ENCODE measurements at regions not wholly inside any gene's neighbourhood (a gene's known extent, or its start where the extent isn't known, plus 50 kb on each side); places are given as distances from the start of the nearest gene placed in this dataset.
"Not testable (repeated sequence)": the region's sequence is repeated elsewhere in the genome, so short reads cannot be mapped to it uniquely, and the experiment has no call there.

DNA sequence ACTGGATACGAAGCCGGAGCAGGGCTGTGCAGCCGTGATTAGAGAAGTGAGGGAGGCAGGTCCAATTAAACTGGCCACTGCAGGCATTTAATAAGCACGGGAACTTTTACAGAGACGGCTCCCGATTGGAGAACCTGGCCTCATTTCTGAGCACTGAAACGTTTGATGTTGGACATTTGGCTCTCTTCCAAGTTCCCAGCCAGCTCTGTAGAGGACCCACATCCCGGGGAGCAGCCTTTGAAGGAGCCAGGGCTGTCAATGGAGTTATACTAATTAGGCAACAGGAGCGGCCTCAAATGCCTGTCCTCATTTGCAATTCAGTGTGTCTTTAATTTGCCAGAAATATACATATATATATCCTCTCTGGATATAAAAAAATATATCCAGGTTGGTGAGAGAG is 499.4 kb upstream of the C16orf82 start:
- DNase-seq (ENCODE audit: low spot score in 2 of 2) = no peak
- H3K36me3 ChIP-seq (replicated peaks) = no peaks in the 10 kb centered on the region
- H3K27me3 ChIP-seq (ENCODE audit: low read depth) = no peaks in the 10 kb centered on the region
- no peaks in the 10 kb centered on the region for H3K9me3 ChIP-seq
- in situ Hi-C loops (cut with MboI; ENCODE audit: low sequenced_read_pairs) = no loop called here
- no peak overlapping the region for H3K4me3 ChIP-seq
- H3K4me1 ChIP-seq = no peaks in the 10 kb centered on the region

DNA sequence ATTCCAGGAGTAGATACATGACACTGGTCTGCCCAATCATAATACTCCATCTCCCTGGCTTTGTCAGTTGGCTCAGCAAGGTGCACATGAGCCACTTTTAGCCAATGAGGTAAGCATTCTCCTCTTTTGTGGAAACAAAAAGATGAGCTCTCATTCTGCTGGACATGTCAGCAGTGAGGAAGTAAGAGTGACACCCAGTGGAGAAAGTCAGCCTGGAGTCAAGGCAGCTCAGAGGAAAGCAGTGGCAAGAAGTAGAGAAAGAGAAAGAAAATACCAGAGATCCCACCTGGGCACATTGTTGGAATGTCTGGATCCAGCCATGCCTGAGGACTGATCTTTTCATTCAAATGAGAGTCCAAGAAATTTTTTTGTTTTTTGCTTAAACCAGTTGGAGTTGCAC is 496.9 kb upstream of the C16orf82 start:
- no peak overlapping the region for H3K4me3 ChIP-seq
- H3K36me3 ChIP-seq (replicated peaks) = no peaks in the 10 kb centered on the region
- H3K4me1 ChIP-seq = no peaks in the 10 kb centered on the region
- in situ Hi-C loops (cut with MboI; ENCODE audit: low sequenced_read_pairs) = no loop called here
- no peak for DNase-seq (ENCODE audit: low spot score in 2 of 2)
- no peaks in the 10 kb centered on the region for H3K27me3 ChIP-seq (ENCODE audit: low read depth)
- no peaks in the 10 kb centered on the region for H3K9me3 ChIP-seq

DNA sequence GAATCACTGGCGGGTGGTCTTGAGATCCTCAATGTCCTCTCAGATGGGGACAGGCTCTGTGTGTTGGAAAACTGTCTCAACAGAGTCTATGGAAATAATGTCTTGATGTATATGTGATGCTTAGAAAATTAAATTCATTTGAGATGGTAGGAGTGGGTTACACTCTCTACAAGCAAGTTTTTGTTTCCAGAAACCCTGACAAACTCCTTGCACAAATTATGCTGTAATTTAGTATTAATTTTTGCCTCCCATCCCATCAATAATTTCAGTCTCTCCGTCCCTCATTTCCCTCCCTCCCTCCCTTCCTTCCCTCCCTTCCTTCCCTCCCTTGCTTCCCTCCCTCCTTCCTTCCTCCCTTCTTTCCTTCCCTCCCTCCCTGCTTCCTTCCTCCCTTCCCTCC is 488.0 kb upstream of the C16orf82 start:
- no peak for DNase-seq (ENCODE audit: low spot score in 2 of 2)
- no peaks in the 10 kb centered on the region for H3K36me3 ChIP-seq (replicated peaks)
- H3K27me3 ChIP-seq (ENCODE audit: low read depth) = no peaks in the 10 kb centered on the region
- H3K9me3 ChIP-seq = no peaks in the 10 kb centered on the region
- H3K4me1 ChIP-seq = no peaks in the 10 kb centered on the region
- no peak overlapping the region for H3K4me3 ChIP-seq
- in situ Hi-C loops (cut with MboI; ENCODE audit: low sequenced_read_pairs) = no loop called here

DNA sequence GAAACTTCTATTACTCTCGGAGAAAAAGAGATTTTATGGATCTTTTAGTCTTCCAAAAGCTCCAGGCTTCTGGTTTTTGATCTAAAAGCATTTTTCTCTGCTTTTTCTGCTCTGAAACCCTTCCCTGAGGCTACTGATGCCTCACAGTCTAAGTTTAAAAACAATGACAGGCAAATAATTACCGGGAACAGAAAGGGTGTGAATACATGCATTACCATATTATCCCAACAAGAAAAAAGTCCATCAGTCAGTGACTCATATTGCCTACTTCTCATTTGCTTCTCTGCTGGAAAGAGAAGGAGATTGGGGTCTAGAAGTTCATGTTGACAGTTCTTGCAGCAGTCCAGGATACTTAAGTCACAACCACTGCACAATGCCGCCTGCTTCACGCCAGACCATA is 482.9 kb upstream of the C16orf82 start:
- Histone ChIP-seq H3K27me3 (ENCODE audit: low read depth) (no peaks in the 10 kb centered on the region), H3K4me3 (no peak overlapping the region), H3K36me3 (replicated peaks) (no peaks in the 10 kb centered on the region), H3K4me1 (no peaks in the 10 kb centered on the region), H3K9me3 (no peaks in the 10 kb centered on the region)
- no peak for DNase-seq (ENCODE audit: low spot score in 2 of 2)
- in situ Hi-C loops (cut with MboI; ENCODE audit: low sequenced_read_pairs) = no loop called here

DNA sequence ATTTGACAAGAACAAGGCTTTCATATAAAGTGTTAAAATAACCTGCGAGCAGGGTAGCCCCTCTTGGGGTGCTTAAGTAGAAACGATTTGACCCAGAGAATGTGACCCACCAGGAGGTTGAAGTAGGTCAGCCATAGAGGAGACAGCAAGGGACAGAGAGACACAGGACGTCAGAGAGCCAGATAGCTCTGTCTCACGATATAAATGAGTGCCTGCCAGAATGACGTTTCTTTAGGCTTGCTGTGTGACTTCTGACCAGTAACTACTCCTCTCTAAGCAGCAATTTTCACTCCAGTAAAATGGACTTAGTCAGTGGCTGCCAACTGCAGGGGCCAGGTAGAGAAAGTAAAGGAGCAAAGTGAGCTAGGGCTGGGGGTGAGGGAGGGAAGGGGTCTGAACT is 473.0 kb upstream of the C16orf82 start:
- H3K36me3 ChIP-seq (replicated peaks) = no peaks in the 10 kb centered on the region
- H3K4me1 ChIP-seq = no peaks in the 10 kb centered on the region
- DNase-seq (ENCODE audit: low spot score in 2 of 2) = no peak
- H3K4me3 ChIP-seq = no peak overlapping the region
- in situ Hi-C loops (cut with MboI; ENCODE audit: low sequenced_read_pairs) = no loop called here
- H3K27me3 ChIP-seq (ENCODE audit: low read depth) = no peaks in the 10 kb centered on the region
- no peaks in the 10 kb centered on the region for H3K9me3 ChIP-seq

DNA sequence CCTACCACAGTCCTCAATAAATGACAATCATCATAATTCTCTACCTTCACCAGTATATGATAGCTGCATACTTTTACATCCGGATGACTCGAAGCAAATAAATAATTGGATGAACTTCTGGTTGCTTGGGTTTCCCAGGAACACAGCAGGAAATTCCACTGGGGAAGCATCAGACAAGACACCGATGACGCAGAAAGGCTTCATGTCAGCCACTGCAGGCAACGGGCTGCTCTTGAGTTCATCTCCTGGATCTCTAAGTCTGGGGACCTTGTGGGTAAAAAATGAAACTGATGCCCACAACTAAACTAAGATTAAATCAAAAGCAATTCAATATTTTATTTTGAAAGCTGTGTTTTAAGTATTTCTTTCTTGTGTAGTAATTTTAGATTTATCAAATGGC is 472.1 kb upstream of the C16orf82 start:
- Histone ChIP-seq H3K9me3 (no peaks in the 10 kb centered on the region), H3K36me3 (replicated peaks) (no peaks in the 10 kb centered on the region), H3K27me3 (ENCODE audit: low read depth) (no peaks in the 10 kb centered on the region), H3K4me3 (no peak overlapping the region), H3K4me1 (no peaks in the 10 kb centered on the region)
- in situ Hi-C loops (cut with MboI; ENCODE audit: low sequenced_read_pairs) = no loop called here
- no peak for DNase-seq (ENCODE audit: low spot score in 2 of 2)

DNA sequence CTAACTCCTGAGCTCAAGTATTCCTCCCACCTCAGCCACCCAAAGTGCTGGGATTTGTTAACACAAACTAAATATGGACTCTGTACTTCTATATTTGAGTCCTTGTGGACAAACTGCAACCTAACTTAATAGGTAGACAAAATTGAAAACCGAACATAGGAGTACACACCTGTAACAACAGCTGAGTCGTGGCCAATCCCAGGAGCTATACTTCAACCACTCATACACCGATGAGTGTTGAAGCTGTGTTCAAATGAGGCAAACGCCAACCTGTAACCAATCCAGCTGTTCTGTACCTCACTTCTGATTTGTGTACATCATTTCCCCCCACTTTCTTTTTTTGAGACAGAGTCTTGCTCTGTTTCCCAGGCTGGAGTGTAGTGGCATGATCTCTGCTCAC is 471.5 kb upstream of the C16orf82 start:
- Histone ChIP-seq H3K4me1 (no peaks in the 10 kb centered on the region), H3K27me3 (ENCODE audit: low read depth) (no peaks in the 10 kb centered on the region), H3K4me3 (no peak overlapping the region), H3K9me3 (no peaks in the 10 kb centered on the region), H3K36me3 (replicated peaks) (no peaks in the 10 kb centered on the region)
- DNase-seq (ENCODE audit: low spot score in 2 of 2) = no peak
- in situ Hi-C loops (cut with MboI; ENCODE audit: low sequenced_read_pairs) = no loop called here

DNA sequence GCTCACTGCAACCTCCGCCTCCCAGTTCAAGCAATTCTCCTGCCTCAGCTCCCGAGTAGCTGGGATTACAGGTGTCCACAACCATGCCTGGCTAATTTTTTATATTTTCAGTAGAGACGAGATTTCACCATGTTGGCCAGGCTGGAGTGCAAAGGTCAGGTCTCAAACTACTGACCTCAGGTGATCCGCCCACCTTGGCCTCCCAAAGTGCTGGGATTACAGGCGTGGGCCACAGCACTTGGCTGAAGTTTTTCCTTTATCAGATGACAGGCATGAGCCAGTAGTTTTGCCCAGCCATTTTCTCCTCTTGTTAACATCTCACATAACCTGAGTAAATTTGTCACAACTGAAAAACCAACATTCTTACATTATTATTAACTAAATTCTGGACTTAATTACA is 470.7 kb upstream of the C16orf82 start:
- H3K4me1 ChIP-seq; H3K9me3 ChIP-seq; in situ Hi-C loops (cut with MboI; ENCODE audit: low sequenced_read_pairs); H3K36me3 ChIP-seq (replicated peaks); H3K27me3 ChIP-seq (ENCODE audit: low read depth); DNase-seq (ENCODE audit: low spot score in 2 of 2); H3K4me3 ChIP-seq: not testable (repeated sequence)

DNA sequence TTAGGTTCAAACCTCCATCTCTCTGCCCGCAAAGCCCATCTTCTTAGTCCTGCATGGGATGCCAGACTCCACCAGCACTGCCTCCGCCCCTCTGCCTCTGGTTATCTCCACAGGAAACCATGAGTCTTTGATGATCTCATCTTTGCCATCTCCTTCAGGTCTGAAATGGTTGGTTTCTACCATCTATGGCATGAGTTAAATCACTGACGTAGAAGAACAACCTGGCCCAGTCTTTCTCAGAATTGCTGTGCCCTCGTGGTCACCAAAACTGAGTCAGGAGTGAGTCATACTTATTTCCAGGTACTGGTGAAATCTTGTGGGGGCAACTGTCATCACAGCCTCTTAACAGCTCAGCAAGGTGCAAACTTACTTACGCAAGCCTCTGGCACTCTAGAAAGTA is 468.7 kb upstream of the C16orf82 start:
- no peak for DNase-seq (ENCODE audit: low spot score in 2 of 2)
- no peaks in the 10 kb centered on the region for H3K36me3 ChIP-seq (replicated peaks)
- no peak overlapping the region for H3K4me3 ChIP-seq
- no peaks in the 10 kb centered on the region for H3K27me3 ChIP-seq (ENCODE audit: low read depth)
- in situ Hi-C loops (cut with MboI; ENCODE audit: low sequenced_read_pairs) = no loop called here
- H3K4me1 ChIP-seq = no peaks in the 10 kb centered on the region
- no peaks in the 10 kb centered on the region for H3K9me3 ChIP-seq

DNA sequence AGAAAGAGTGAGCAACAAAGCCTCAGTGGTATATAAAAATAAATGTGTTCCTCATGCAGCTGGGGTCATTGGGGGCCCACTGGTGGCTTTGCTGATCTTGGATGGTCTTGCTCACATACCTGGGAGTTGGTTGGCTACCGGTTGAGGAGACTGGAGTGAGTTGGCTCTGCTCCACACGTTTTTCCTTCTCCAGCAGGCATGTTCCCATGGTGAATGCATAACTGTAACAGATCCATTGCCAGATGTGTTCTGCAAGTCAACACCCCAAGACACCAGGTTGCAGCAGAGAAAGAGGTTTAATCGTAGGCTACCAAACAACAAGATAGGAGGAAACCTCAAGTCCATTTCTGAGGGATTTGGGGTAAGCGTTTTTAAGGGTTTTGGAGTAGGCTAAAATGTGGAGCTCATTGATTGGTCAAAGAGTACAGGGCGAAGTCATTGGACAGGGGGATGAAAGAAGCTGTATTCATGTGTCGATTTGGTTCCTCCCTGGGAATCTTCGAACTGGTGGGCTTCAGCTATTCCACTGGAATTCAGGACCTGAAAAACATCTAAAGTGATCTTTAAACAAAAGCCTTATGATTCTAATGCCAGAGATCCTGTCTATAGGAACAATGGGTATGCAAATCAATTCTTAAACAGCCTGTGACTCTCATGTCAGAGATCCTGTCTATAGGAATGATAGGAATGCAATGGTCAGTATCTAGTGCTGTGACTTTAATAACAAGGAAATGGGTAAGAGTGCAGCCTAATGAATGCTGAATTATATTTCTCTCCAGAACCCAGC is 467.5 kb upstream of the C16orf82 start:
- DNase-seq (ENCODE audit: low spot score in 2 of 2) = no peak
- in situ Hi-C loops (cut with MboI; ENCODE audit: low sequenced_read_pairs) = no loop called here
- no peaks in the 10 kb centered on the region for H3K36me3 ChIP-seq (replicated peaks)
- no peaks in the 10 kb centered on the region for H3K9me3 ChIP-seq
- no peak overlapping the region for H3K4me3 ChIP-seq
- no peaks in the 10 kb centered on the region for H3K27me3 ChIP-seq (ENCODE audit: low read depth)
- no peaks in the 10 kb centered on the region for H3K4me1 ChIP-seq

DNA sequence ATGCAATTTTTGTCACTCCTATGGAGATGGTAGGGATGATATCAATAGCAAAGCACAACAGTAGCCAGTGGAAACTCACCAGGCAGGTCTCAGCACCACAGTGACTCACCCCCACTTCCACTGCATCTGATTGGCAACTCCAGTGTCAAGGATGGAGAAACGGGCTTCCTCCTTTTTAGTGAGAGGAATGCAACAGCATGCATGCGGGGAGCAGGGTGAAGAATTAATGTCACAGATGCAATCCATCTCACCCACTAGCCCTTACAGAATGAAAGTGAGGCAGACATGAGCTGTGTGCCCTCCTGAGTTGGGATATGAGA is 467.0 kb upstream of the C16orf82 start:
- Histone ChIP-seq H3K4me3 (no peak overlapping the region), H3K9me3 (no peaks in the 10 kb centered on the region), H3K36me3 (replicated peaks) (no peaks in the 10 kb centered on the region), H3K4me1 (no peaks in the 10 kb centered on the region), H3K27me3 (ENCODE audit: low read depth) (no peaks in the 10 kb centered on the region)
- DNase-seq (ENCODE audit: low spot score in 2 of 2) = no peak
- in situ Hi-C loops (cut with MboI; ENCODE audit: low sequenced_read_pairs) = no loop called here

DNA sequence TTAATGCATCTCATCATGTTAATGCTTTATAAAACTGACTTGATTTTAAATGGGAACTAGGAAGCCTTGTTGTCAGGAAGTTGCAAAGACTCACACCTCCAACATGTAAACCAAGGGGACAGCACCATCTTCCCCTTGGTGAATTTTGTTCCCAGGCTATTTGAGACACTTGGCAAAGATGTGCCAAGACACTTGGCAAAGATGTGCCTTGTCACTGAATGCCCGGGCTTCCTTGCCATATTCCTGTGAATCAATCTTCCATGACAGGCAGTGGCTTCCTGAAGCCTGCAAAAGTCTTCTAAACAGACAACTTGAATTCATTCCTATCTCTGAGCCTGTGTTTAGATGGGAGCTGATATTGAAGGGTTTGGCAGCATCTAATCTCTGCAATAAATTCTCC is 465.4 kb upstream of the C16orf82 start:
- no peak for DNase-seq (ENCODE audit: low spot score in 2 of 2)
- Histone ChIP-seq H3K4me1 (no peaks in the 10 kb centered on the region), H3K36me3 (replicated peaks) (no peaks in the 10 kb centered on the region), H3K4me3 (no peak overlapping the region), H3K27me3 (ENCODE audit: low read depth) (no peaks in the 10 kb centered on the region), H3K9me3 (no peaks in the 10 kb centered on the region)
- in situ Hi-C loops (cut with MboI; ENCODE audit: low sequenced_read_pairs) = no loop called here

DNA sequence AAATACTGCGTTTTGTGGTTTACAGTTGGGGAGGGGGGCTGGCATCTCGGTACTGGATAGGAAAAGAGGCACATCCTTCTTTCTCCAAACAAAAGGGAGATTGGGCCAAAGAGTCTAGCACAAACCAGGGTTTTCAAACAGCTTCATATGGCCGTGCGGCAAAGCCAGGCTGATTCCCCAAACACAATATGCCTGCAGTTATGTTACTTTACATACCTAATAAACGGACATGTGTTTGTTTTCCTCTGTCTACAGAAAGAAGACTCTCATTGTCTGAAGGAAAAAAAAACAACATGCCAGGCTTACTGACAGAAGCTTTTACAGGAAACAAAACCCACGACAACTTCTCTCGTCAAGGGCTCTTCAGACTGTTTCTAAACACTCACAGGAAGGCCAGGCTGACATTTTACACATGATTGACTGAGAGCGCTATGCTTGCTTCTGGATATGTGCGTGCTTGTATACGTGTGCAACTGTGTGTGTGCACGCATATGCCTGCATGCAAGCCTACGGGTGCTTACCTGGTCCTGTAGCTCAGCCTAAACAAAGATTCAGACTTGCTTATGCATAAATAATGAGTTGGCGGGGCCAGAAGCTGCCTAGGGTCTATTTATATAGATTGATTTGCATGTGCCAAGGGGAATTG is 461.0 kb upstream of the C16orf82 start:
- Histone ChIP-seq H3K4me3 (no peak overlapping the region), H3K9me3 (no peaks in the 10 kb centered on the region), H3K36me3 (replicated peaks) (no peaks in the 10 kb centered on the region), H3K4me1 (no peaks in the 10 kb centered on the region), H3K27me3 (ENCODE audit: low read depth) (no peaks in the 10 kb centered on the region)
- no peak for DNase-seq (ENCODE audit: low spot score in 2 of 2)
- in situ Hi-C loops (cut with MboI; ENCODE audit: low sequenced_read_pairs) = no loop called here

DNA sequence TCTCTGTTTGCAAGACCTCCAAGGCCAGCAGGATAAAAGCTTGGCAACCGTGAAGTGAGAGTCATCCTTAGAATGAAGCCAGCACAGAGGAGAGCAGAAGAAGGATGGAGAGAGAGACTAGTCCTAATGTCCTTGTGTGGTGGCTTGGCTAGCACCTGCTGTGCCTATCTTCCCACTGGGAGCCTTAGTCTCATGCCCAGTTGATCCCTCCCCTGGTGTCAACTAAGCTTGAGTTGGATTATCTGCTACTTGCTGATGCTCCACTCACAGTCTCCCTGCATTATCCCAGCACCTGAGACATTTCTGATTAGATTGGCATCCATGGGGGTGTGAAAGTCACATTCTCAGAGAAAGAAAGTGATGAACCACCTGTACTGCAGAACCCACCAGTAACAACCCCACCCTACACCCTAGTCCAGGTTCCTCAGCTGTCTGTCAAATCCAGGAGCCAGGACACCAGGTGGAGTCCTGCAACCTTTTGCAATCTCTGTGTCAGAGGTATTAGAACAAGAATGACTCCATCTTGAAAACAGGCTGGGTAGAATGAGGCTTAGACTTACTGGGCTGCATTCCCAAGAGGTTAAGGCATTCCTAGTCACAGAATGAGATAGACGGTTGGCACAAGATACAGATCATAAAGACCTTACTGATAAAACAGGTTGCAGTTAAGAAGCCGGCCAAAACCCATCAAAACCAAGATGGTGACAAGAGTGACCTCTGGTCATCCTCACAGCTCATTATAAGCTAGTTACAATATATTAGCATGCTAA is 460.2 kb upstream of the C16orf82 start:
- no peak for DNase-seq (ENCODE audit: low spot score in 2 of 2)
- in situ Hi-C loops (cut with MboI; ENCODE audit: low sequenced_read_pairs) = no loop called here
- Histone ChIP-seq H3K36me3 (replicated peaks) (no peaks in the 10 kb centered on the region), H3K4me1 (no peaks in the 10 kb centered on the region), H3K27me3 (ENCODE audit: low read depth) (no peaks in the 10 kb centered on the region), H3K9me3 (no peaks in the 10 kb centered on the region), H3K4me3 (no peak overlapping the region)
